Amniotic epithelial cell (primary cell): ENCODE measurements at regions not wholly inside any gene's neighbourhood (a gene's known extent, or its start where the extent isn't known, plus 50 kb on each side); places are given as distances from the start of the nearest gene placed in this dataset.
"Not testable (repeated sequence)": the region's sequence is repeated elsewhere in the genome, so short reads cannot be mapped to it uniquely, and the experiment has no call there.

ENCODE experiments used
- DNase-seq: peaks from one replicate; pipeline ENCODE4 v3.0.0-alpha.2; 2010; ENCODE audit warnings: low read depth

DNA sequence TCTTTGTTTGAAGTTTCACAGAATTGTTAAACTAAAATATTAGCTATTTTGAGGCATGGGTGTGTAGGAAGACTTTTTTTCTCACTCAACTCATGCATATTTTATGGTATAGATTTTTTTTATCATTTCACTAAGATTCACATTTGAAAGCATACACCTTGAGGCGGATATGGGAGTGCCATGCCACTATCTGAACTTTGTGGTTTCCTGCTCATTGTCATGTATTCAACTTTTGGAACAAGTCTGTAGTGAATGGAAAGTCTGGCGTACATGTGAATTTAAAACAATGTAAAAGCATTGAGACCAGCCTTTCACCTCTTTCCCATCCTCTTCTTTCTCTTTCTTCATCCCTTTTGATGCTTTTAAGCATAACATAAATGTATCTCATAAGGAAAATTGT, 147.9 kb downstream of the TPBG start:
- no peak for DNase-seq

DNA sequence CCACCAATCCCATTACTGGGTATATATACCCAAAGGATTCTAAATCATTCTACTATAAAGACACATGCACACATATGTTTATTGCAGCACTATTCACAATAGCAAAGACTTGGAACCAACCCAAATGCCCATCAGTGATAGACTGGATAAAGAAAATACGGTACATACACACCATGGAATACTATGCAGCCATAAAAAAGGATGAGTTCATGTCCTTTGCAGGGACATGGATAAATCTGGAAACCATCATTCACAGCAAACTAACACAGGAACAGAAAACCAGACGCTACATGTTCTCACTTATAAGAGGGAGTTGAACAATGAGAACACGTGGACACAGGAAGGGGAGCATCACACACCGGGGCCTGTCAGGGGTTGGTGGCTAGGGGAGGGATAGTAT, 154.3 kb downstream of the TPBG start:
- not testable (repeated sequence) for DNase-seq

DNA sequence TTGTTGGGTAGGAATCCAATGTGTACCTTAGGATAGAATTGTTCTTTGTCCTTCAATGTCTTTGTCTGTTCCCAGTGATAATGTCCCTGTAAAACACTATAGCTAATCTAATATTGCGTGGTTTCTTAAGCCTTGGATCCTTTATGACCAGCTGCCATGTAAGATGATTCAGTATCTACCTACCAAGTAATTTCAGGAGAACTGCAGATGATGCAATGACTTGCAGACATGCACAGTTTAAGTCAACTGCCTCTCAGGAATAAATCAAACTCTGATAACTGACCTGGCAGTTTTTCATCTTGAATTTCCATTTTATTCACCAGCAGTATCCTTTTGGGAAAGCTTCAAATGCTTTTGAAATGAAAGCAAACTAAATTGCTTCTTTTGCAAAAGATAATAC, 157.8 kb downstream of the TPBG start:
- DNase-seq = peak; percentile 74

DNA sequence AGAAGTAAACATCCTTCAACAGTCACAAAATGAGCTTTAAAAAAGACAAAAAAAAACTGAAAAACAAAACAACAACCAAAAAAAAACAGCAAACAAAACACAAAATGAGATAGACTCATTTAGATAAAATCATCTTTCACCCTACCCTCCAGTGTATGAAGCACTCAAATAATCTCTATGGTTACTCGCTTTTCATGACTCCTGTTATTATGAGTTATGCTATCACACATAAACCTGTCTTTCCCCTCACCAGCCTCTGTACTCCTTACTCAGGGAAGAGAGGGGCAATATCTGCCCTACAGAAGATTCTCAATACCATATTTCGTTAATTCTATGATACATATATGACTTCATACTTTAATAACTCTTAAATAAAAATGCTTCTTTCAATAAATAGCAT, 158.2 kb downstream of the TPBG start:
- DNase-seq = no peak

GRCh38 chr6:82524031-82524430, 160.4 kb downstream of the TPBG start:
- DNase-seq = no peak

- DNase-seq = no peak
These were observed 162.3 kb downstream of the TPBG start for GRCh38 chr6:82525775-82526495.

DNA sequence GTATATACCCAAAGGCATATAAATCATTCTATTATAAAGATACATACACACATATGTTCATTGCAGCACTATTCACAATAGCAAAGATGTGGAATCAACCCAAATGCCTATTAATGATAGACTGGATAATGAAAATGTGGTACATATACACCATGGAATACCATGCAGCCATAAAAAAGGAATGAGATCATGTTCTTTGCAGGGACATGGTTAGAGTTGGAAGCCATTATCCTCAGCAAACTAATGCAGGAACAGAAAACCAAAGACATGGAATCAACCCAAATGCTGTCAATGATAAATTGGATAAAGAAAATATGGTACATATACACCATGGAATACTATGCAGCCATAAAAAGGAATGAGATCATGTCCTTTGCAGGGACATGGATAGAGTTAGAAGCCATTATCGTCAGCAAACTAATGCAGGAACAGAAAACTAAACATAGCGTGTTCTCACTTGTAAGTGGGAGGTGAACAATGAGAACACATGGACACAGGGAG, 166.4 kb downstream of the TPBG start:
- DNase-seq = not testable (repeated sequence)

GRCh38 chr6:82534876-82535275, 171.3 kb downstream of the TPBG start:
- no peak for DNase-seq

GRCh38 chr6:82549480-82549879, 185.9 kb downstream of the TPBG start:
- DNase-seq = not testable (repeated sequence)

GRCh38 chr6:82551311-82551710, 187.7 kb downstream of the TPBG start:
- DNase-seq = not testable (repeated sequence)

DNA sequence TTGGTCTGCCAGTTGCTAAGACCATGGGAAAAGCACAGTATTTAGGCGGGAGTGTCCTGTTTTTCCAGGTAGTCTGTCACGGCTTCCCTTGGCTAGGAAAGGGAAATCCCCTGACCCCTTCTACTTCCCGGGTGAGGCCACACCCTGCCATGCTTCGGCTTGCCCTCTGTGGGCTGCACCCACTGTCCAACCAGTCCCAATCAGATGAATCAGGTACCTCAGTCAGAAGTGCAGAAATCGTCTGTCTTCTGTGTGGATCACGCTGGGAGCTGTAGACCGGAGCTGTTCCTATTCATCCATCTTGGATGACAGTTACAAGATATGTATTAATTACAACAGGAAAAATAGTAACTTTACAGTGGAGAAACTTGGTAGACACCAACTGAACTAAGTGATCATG, 188.2 kb downstream of the TPBG start:
- no peak for DNase-seq

- peak; percentile 7 for DNase-seq
These were observed 190.4 kb downstream of the TPBG start for GRCh38 chr6:82553863-82554531.

DNA sequence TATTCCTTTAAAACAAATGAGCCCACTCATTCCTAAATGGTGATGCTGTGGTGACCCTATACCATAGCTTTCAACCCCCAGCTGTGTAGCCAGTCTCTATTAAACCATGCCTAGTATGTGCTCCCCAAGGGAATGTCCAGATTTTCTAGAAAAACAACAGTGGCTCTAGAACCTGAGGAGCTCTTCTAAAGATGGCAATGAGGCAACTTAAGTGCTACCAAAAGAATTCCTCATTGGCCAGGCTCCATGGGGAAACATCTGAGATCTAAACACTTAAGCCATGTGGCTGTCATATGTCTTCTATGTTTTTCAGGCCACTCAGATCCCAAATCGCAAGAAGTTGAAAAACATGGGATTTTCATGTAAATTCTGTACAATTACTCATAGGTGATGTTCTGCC, 191.0 kb downstream of the TPBG start:
- DNase-seq = no peak

GRCh38 chr6:82555801-82556200, 192.2 kb downstream of the TPBG start:
- DNase-seq = peak; percentile 36

DNA sequence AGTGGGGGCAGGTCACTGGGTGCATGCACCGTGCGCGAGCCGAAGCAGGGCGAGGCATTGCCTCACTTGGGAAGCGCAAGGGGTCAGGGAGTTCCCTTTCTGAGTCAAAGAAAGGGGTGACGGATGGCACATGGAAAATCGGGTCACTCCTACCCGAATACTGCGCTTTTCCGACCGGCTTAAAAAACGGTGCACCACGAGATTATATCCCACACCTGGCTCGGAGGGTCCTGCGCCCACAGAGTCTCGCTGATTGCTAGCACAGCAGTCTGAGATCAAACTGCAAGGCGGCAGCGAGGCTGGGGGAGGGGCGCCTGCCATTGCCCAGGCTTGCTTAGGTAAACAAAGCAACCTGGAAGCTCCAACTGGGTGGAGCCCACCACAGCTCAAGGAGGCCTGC, 194.9 kb downstream of the TPBG start:
- DNase-seq = not testable (repeated sequence)

DNA sequence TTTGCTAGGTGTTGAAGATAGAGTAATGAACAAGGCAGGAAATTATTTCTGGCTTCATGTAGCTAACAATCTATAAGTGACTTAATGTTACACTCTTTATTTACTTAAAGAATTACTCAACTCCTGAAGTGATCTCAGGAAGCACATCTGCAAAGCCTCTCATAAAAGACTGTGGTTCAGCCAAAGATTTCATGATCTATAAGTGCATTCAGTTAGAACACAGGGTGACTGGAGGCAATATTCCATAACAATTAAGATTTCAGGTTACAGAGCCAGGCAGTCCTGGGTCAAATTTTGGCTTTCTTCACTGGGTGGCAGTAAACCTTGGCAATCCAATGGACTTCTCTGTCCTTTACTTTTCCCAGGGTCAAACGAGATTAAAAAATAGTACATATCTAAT, 204.0 kb downstream of the TPBG start:
- no peak for DNase-seq

GRCh38 chr6:82568290-82568993, 204.8 kb downstream of the TPBG start:
- DNase-seq = no peak

DNA sequence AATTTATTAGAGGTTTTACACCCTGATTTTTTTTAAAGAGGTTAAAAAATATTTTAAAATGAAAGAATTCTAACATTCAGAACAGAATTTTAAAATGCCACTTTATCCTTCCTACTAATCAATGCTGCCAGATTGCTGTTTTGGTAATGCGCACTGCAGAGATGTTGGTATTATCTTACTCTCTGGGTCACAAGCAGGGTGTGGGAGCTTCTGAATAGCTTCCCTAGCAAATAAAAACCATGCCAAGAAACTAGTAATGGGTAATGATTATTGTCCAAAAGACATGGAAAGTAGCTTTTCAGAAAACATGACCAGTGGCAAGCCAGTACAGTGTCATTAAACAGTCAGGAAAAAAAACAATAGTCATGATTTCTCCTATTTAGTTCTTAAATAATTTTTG, 205.4 kb downstream of the TPBG start:
- DNase-seq = no peak

GRCh38 chr6:82570083-82570482, 206.5 kb downstream of the TPBG start:
- no peak for DNase-seq

DNA sequence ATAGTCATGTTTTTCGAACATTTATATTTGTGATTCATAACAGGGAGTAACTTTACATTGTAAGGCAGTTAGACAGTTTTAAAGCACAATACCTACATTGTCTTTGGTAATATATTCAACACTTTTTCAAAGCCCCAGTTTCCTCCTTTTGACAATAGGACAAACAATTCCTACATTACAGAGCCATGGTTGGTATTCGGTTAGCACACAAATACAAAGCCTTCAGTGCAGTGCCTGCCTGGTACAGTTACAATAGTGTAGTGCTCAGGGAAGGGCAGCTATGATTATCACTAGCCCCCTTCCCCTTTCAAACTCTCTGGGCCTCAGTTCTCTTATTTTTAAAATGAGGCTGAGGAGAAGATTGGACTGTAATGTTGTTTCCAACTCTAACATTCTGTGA, 207.8 kb downstream of the TPBG start:
- no peak for DNase-seq

GRCh38 chr6:82573254-82573972, 209.8 kb downstream of the TPBG start:
- DNase-seq = no peak

GRCh38 chr6:82576284-82576683, 212.7 kb downstream of the TPBG start:
- DNase-seq = no peak
